Hepatocyte (in vitro differentiated cells): ENCODE measurements at regions not wholly inside any gene's neighbourhood (a gene's known extent, or its start where the extent isn't known, plus 50 kb on each side); places are given as distances from the start of the nearest gene placed in this dataset.

Experiments
- DNase-seq: peaks from one replicate; pipeline ENCODE4 v3.0.0-alpha.2; 2016; ENCODE audit warnings: low spot score
- H2AFZ ChIP-seq: fragments of 200-600 bp; sonication (generic); 2 replicates; pipeline ENCODE4 v1.6.0; 2016; ENCODE audit warnings: antibody characterized with exemption, mild to moderate bottlenecking
- H3K27ac ChIP-seq: fragments of 200-600 bp; sonication (generic); 2 replicates; pipeline ENCODE4 v1.5.1; 2016; ENCODE audit warnings: mild to moderate bottlenecking
- H3K27me3 ChIP-seq: fragments of 200-600 bp; sonication (generic); 2 replicates; pipeline ENCODE4 v1.6.1; 2016
- H3K36me3 ChIP-seq: fragments of 200-600 bp; sonication (generic); replicated peaks from 2 replicates; pipeline ENCODE4 v1.5.1; 2016; ENCODE audit warnings: low read depth; ENCODE audit not compliant: insufficient read depth
- H3K4me1 ChIP-seq: fragments of 200-600 bp; sonication (generic); 2 replicates; pipeline ENCODE4 v1.5.1; 2016; ENCODE audit warnings: mild to moderate bottlenecking, moderate library complexity; ENCODE audit not compliant: insufficient read depth
- H3K4me2 ChIP-seq: fragments of 200-600 bp; sonication (generic); 2 replicates; pipeline ENCODE4 v1.6.0; 2016
- H3K4me3 ChIP-seq: fragments of 200-600 bp; sonication (generic); 2 replicates; pipeline ENCODE4 v1.5.1; 2016; ENCODE audit warnings: mild to moderate bottlenecking
- H3K79me2 ChIP-seq: fragments of 200-600 bp; sonication (generic); 2 replicates; pipeline ENCODE4 v1.6.0; 2017; ENCODE audit warnings: mild to moderate bottlenecking
- H3K9me2 ChIP-seq: fragments of 200-600 bp; sonication (generic); replicated peaks from 2 replicates; pipeline ENCODE4 v1.6.0; 2017; ENCODE audit warnings: mild to moderate bottlenecking; ENCODE audit not compliant: insufficient read depth
- H3K9me3 ChIP-seq: fragments of 200-600 bp; sonication (generic); 2 replicates; pipeline ENCODE4 v1.5.1; 2016; ENCODE audit warnings: low read depth, mild to moderate bottlenecking
- H4K20me1 ChIP-seq: fragments of 200-600 bp; sonication (generic); 2 replicates; pipeline ENCODE4 v1.6.0; 2016; ENCODE audit warnings: mild to moderate bottlenecking; ENCODE audit not compliant: insufficient read depth, poor library complexity, severe bottlenecking
- EZH2 ChIP-seq: fragments of 200-600 bp; sonication (generic); IDR thresholded peaks from 2 replicates; pipeline ENCODE4 v1.6.1; 2016; ENCODE audit warnings: antibody characterized with exemption, mild to moderate bottlenecking, borderline replicate concordance
- EZH2phosphoT487 ChIP-seq: fragments of 200-600 bp; sonication (generic); IDR thresholded peaks from one replicate; pipeline ENCODE4 v1.6.1; 2018; ENCODE audit warnings: antibody characterized with exemption, mild to moderate bottlenecking, low read depth, moderate library complexity; ENCODE audit not compliant: unreplicated experiment, severe bottlenecking
- WGBS: methylation state at CpG from one replicate; pipeline ENCODE4 v1.1.6; 2016; ENCODE audit warnings: low lambda C conversion rate; ENCODE audit errors: missing lambda C conversion rate; 5-methylcytosine and 5-hydroxymethylcytosine counted together
- TF ChIP-seq, protein P1 (sequence below): fragments of 200-600 bp; sonication (generic); IDR thresholded peaks from 2 replicates; pipeline ENCODE4 v1.5.1; 2016; ENCODE audit warnings: antibody characterized with exemption, mild to moderate bottlenecking; ENCODE audit not compliant: poor library complexity

DNA sequence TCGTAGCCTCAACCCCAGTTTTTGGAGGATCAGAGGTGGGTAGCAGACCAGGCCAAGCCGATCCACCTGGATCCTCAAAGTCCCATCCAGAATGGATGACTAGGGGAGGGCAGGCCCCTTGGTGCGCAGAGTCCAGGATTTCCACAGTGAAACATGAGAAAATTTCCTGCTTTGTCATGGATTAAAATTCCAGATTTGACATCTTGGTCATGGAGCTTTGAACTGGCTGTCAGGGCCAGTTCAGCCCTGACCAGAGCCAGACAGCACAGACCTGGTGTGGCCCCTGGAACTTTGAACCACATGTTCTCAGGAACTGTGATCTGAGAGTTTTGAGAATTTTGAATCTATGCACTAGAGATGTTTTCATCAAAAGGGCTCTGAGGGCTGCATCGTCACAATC is 177.5 kb downstream of the MN1 start:
- Histone ChIP-seq H2AFZ (no peak overlapping the region), H3K4me2 (no peak overlapping the region), H3K9me2 (no peaks in the 10 kb centered on the region), H4K20me1 (no peaks in the 10 kb centered on the region), H3K27me3 (no peaks in the 10 kb centered on the region), H3K9me3 (no peaks in the 10 kb centered on the region), H3K36me3 (no peaks in the 10 kb centered on the region), H3K79me2 (no peaks in the 10 kb centered on the region), H3K27ac (no peak overlapping the region), H3K4me1 (no peaks in the 10 kb centered on the region), H3K4me3 (no peak overlapping the region)
- TF ChIP-seq EZH2phosphoT487 (no peak), EZH2 (no peak)
- TF ChIP-seq, protein P1, sequence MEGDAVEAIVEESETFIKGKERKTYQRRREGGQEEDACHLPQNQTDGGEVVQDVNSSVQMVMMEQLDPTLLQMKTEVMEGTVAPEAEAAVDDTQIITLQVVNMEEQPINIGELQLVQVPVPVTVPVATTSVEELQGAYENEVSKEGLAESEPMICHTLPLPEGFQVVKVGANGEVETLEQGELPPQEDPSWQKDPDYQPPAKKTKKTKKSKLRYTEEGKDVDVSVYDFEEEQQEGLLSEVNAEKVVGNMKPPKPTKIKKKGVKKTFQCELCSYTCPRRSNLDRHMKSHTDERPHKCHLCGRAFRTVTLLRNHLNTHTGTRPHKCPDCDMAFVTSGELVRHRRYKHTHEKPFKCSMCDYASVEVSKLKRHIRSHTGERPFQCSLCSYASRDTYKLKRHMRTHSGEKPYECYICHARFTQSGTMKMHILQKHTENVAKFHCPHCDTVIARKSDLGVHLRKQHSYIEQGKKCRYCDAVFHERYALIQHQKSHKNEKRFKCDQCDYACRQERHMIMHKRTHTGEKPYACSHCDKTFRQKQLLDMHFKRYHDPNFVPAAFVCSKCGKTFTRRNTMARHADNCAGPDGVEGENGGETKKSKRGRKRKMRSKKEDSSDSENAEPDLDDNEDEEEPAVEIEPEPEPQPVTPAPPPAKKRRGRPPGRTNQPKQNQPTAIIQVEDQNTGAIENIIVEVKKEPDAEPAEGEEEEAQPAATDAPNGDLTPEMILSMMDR, result no peak
- no peak for DNase-seq
- WGBS, result 90% methylated on average over 4 of the region's 4 CpGs

- H3K4me2 ChIP-seq, result no peak overlapping the region
- no peak overlapping the region for H2AFZ ChIP-seq
- H3K79me2 ChIP-seq, result no peaks in the 10 kb centered on the region
- H3K9me3 ChIP-seq, result no peaks in the 10 kb centered on the region
- H3K27ac ChIP-seq, result no peak overlapping the region
- H3K27me3 ChIP-seq, result no peaks in the 10 kb centered on the region
- H4K20me1 ChIP-seq, result no peaks in the 10 kb centered on the region
- H3K36me3 ChIP-seq, result no peaks in the 10 kb centered on the region
- WGBS, result 0% methylated on average over 1 of the region's 1 CpG
- DNase-seq, result no peak
- TF ChIP-seq EZH2, result no peak
- TF ChIP-seq, protein P1, result no peak
- no peak for TF ChIP-seq EZH2phosphoT487
- H3K4me1 ChIP-seq, result no peaks in the 10 kb centered on the region
- no peaks in the 10 kb centered on the region for H3K9me2 ChIP-seq
- H3K4me3 ChIP-seq, result no peak overlapping the region
These were observed 176.9 kb downstream of the MN1 start for GRCh38 chr22:27624705-27625104.

DNA sequence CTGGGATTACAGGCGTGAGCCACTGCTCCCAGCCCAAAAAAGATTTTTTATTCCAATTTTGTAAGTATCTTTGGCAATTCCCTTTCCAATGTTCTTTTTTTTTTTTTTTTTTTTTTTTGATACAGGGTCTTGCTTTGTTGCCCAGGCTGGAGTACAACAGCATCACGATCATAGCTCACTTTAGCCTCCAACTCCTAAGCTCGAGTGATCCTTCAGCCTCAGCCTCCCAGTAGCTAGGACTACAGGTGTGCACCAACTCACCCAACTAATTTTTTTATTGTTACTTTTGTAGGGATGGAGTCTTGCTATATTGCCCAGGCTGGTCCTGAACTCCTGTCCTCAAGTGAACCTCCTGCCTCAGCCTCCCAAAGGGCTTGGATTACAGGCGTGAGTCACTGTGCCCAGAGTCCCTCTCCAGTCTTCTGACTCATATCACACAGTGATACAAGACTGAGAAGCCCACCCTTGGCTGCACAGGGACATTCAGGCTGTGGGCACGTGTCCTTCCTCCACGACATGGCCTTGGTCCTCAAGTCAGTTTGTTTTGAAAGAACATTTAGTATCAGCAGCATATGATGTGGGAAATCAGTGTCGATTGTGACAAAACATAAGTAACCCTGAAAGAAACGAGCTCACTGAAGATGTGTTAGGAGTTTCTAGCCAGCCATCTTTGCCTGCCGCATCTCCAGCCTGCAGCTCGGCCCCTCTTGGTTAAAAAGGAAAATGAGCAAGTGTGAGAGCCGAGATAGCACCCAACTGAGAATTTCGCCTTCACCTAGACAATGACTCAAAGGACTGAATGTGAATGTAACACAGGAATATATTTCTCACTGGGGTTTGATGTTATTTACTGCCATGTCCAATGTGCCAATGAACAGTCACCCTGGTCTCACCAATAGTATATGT is 175.5 kb downstream of the MN1 start:
- H3K4me3 ChIP-seq, result no peak overlapping the region
- H4K20me1 ChIP-seq, result no peaks in the 10 kb centered on the region
- no peak for DNase-seq
- WGBS, result 90% methylated on average over 12 of the region's 12 CpGs
- H3K9me2 ChIP-seq, result no peaks in the 10 kb centered on the region
- H3K79me2 ChIP-seq, result no peaks in the 10 kb centered on the region
- H3K27me3 ChIP-seq, result no peaks in the 10 kb centered on the region
- no peaks in the 10 kb centered on the region for H3K9me3 ChIP-seq
- no peaks in the 10 kb centered on the region for H3K4me1 ChIP-seq
- no peak overlapping the region for H3K4me2 ChIP-seq
- H2AFZ ChIP-seq, result no peak overlapping the region
- TF ChIP-seq, protein P1, result no peak
- no peak for TF ChIP-seq EZH2
- TF ChIP-seq EZH2phosphoT487, result no peak
- H3K36me3 ChIP-seq, result no peaks in the 10 kb centered on the region
- H3K27ac ChIP-seq, result no peak overlapping the region
